ENCODE measurements at regions not wholly inside any gene's neighbourhood (a gene's known extent, or its start where the extent isn't known, plus 50 kb on each side); places are given as distances from the start of the nearest gene placed in this dataset.
A peak's percentile ranks its signal among the peaks of the same experiment; 100 is the strongest.

- no peak for DNase-seq
Observed at GRCh38 chr2:204049635-204050034, 113.1 kb downstream of the ICOS start.

- no peak for DNase-seq
Observed at GRCh38 chr2:204050681-204051080, 114.1 kb downstream of the ICOS start.

- no peak for DNase-seq
Observed at GRCh38 chr2:204051476-204051875, 114.9 kb downstream of the ICOS start.

GRCh38 chr2:204051984-204052556, 115.5 kb downstream of the ICOS start:
- no peak for DNase-seq

GRCh38 chr2:204059016-204059415, 122.5 kb downstream of the ICOS start:
- DNase-seq: no peak

GRCh38 chr2:204060841-204061240, 124.3 kb downstream of the ICOS start:
- DNase-seq: no peak

GRCh38 chr2:204061241-204061640, 124.7 kb downstream of the ICOS start:
- DNase-seq: no peak

GRCh38 chr2:204064119-204064518, 127.6 kb downstream of the ICOS start:
- no peak for DNase-seq

- DNase-seq: no peak
Observed at GRCh38 chr2:204065566-204065965, 129.0 kb downstream of the ICOS start.

GRCh38 chr2:204066051-204066450, 129.5 kb downstream of the ICOS start:
- DNase-seq: no peak

- DNase-seq: no peak
Observed at GRCh38 chr2:204069804-204070203, 133.2 kb downstream of the ICOS start.

- DNase-seq: peak; percentile 68
Observed at GRCh38 chr2:204072443-204073324, 136.1 kb downstream of the ICOS start.

- DNase-seq: no peak
Observed at GRCh38 chr2:204074456-204074855, 137.9 kb downstream of the ICOS start.

- no peak for DNase-seq
Observed at GRCh38 chr2:204078003-204078698, 141.6 kb downstream of the ICOS start.

GRCh38 chr2:204081487-204082425, 145.2 kb downstream of the ICOS start:
- DNase-seq: no peak

GRCh38 chr2:204086167-204086566, 149.6 kb downstream of the ICOS start:
- DNase-seq: no peak

GRCh38 chr2:204089105-204089504, 152.5 kb downstream of the ICOS start:
- DNase-seq: no peak

GRCh38 chr2:204089574-204089973, 153.0 kb downstream of the ICOS start:
- DNase-seq: no peak

- DNase-seq: no peak
Observed at GRCh38 chr2:204090021-204090420, 153.5 kb downstream of the ICOS start.

- no peak for DNase-seq
Observed at GRCh38 chr2:204104811-204105210, 168.2 kb downstream of the ICOS start.

- peak; percentile 57 for DNase-seq
Observed at GRCh38 chr2:204108330-204108751, 171.8 kb downstream of the ICOS start.

GRCh38 chr2:204108781-204109295, 172.3 kb downstream of the ICOS start:
- DNase-seq: peak; percentile 57

All from stimulated activated CD4-positive, alpha-beta T cell treated with anti-CD3 and anti-CD28 coated beads, Interleukin-1b, Interleukin-23, amount 100 ng/mL, for 48 hours (primary cell).